Tibial nerve (tissue), 4 donors: ENCODE measurements at regions not wholly inside any gene's neighbourhood (a gene's known extent, or its start where the extent isn't known, plus 50 kb on each side); places are given as distances from the start of the nearest gene placed in this dataset.

Experiments
- CTCF ChIP-seq, 5 experiments: fragments of 200-600 bp in 3 of 5; fragments of 450-650 bp in 2 of 5; sonication (generic) in 3 of 5; IDR thresholded peaks; one replicate each; pipeline ENCODE4 v1.5.1; 2016 to 2019; ENCODE audit warnings: antibody characterized with exemption in 5 of 5, mild to moderate bottlenecking in 3 of 5, moderate library complexity in 2 of 5
- EP300 ChIP-seq, 2 donors: sonication (generic); formaldehyde crosslinking; IDR thresholded peaks; one replicate each; pipeline ENCODE4 v1.6.1; 2017; ENCODE audit warnings: antibody characterized with exemption in 2 of 2, mild to moderate bottlenecking in 1 of 2
- POLR2A ChIP-seq, 2 donors: fragments of 450-650 bp; IDR thresholded peaks; one replicate each; pipeline ENCODE4 v1.6.1; 2017; ENCODE audit warnings: antibody characterized with exemption in 2 of 2, mild to moderate bottlenecking in 2 of 2, moderate library complexity in 2 of 2

- TF ChIP-seq POLR2A (IDR thresholded peaks at IDR 0.05) = no peak
- no peak for TF ChIP-seq EP300 (IDR thresholded peaks at IDR 0.05)
- TF ChIP-seq CTCF (IDR thresholded peaks at IDR 0.05) = no peak
Measured at GRCh38 chr9:119114681-119115080, 254.6 kb downstream of the BRINP1 start.
